ENCODE measurements at regions not wholly inside any gene's neighbourhood (a gene's known extent, or its start where the extent isn't known, plus 50 kb on each side); places are given as distances from the start of the nearest gene placed in this dataset.

- Histone ChIP-seq H3K9me2 (ENCODE audit: insufficient read depth, low read length) (no peaks in the 10 kb centered on the region), H3K27ac (ENCODE audit: low read length) (no peak overlapping the region), H4K20me1 (ENCODE audit: insufficient read depth) (no peaks in the 10 kb centered on the region), H3F3A (ENCODE audit: insufficient read depth, low read length, poor library complexity, severe bottlenecking) (no peaks in the 10 kb centered on the region), H3K79me2 (replicated peaks; ENCODE audit: insufficient read depth, low read length) (no peaks in the 10 kb centered on the region), H3K36me3 (ENCODE audit: insufficient read depth, low read length) (no peaks in the 10 kb centered on the region), H2AFZ (ENCODE audit: low read depth, low read length) (no peak overlapping the region), H3K4me3 (ENCODE audit: low read length) (no peak overlapping the region), H3K9me3 (ENCODE audit: low read length) (no peaks in the 10 kb centered on the region), H3K27me3 (ENCODE audit: insufficient read depth, low read depth, low read length) (no peaks in the 10 kb centered on the region), H3K4me2 (ENCODE audit: low read length) (no peak overlapping the region), H3K9ac (ENCODE audit: low read length) (no peak overlapping the region)
- TF ChIP-seq POLR2AphosphoS5 (IDR thresholded peaks at IDR 0.05) (no peak), REST (IDR thresholded peaks at IDR 0.05; ENCODE audit: borderline replicate concordance) (no peak), TAF1 (IDR thresholded peaks at IDR 0.05; ENCODE audit: low read depth) (no peak), SMC3 (conservative IDR thresholded peaks at IDR 0.05; ENCODE audit: poor library complexity) (no peak), MXI1 (conservative IDR thresholded peaks at IDR 0.05; ENCODE audit: poor library complexity, severe bottlenecking) (no peak), RAD21 (conservative IDR thresholded peaks at IDR 0.05) (no peak), EP300 (conservative IDR thresholded peaks at IDR 0.05; ENCODE audit: poor library complexity, severe bottlenecking) (no peak), EZH2 (IDR thresholded peaks at IDR 0.05; ENCODE audit: borderline replicate concordance, insufficient read depth, low read length, poor library complexity, severe bottlenecking) (no peak)
- TF ChIP-seq, protein P1, sequence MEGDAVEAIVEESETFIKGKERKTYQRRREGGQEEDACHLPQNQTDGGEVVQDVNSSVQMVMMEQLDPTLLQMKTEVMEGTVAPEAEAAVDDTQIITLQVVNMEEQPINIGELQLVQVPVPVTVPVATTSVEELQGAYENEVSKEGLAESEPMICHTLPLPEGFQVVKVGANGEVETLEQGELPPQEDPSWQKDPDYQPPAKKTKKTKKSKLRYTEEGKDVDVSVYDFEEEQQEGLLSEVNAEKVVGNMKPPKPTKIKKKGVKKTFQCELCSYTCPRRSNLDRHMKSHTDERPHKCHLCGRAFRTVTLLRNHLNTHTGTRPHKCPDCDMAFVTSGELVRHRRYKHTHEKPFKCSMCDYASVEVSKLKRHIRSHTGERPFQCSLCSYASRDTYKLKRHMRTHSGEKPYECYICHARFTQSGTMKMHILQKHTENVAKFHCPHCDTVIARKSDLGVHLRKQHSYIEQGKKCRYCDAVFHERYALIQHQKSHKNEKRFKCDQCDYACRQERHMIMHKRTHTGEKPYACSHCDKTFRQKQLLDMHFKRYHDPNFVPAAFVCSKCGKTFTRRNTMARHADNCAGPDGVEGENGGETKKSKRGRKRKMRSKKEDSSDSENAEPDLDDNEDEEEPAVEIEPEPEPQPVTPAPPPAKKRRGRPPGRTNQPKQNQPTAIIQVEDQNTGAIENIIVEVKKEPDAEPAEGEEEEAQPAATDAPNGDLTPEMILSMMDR (IDR thresholded peaks at IDR 0.05; ENCODE audit: poor library complexity, severe bottlenecking): no peak
These were observed 85.3 kb upstream of the SEC14L1 start for GRCh38 chr17:77055453-77055852.

- H4K20me1 ChIP-seq (ENCODE audit: insufficient read depth): no peaks in the 10 kb centered on the region
- no peaks in the 10 kb centered on the region for H3K36me3 ChIP-seq (ENCODE audit: insufficient read depth, low read length)
- H3K27me3 ChIP-seq (ENCODE audit: insufficient read depth, low read depth, low read length): no peaks in the 10 kb centered on the region
- no peak overlapping the region for H3K4me2 ChIP-seq (ENCODE audit: low read length)
- TF ChIP-seq REST (IDR thresholded peaks at IDR 0.05; ENCODE audit: borderline replicate concordance): no peak
- TF ChIP-seq, protein P1 (IDR thresholded peaks at IDR 0.05; ENCODE audit: poor library complexity, severe bottlenecking): no peak
- no peak for TF ChIP-seq POLR2AphosphoS5 (IDR thresholded peaks at IDR 0.05)
- TF ChIP-seq EZH2 (IDR thresholded peaks at IDR 0.05; ENCODE audit: borderline replicate concordance, insufficient read depth, low read length, poor library complexity, severe bottlenecking): no peak
- H3K27ac ChIP-seq (ENCODE audit: low read length): no peak overlapping the region
- H3K9ac ChIP-seq (ENCODE audit: low read length): no peak overlapping the region
- no peaks in the 10 kb centered on the region for H3F3A ChIP-seq (ENCODE audit: insufficient read depth, low read length, poor library complexity, severe bottlenecking)
- no peak overlapping the region for H3K4me3 ChIP-seq (ENCODE audit: low read length)
- H3K79me2 ChIP-seq (replicated peaks; ENCODE audit: insufficient read depth, low read length): no peaks in the 10 kb centered on the region
- no peaks in the 10 kb centered on the region for H3K9me3 ChIP-seq (ENCODE audit: low read length)
- H2AFZ ChIP-seq (ENCODE audit: low read depth, low read length): no peak overlapping the region
- H3K9me2 ChIP-seq (ENCODE audit: insufficient read depth, low read length): no peaks in the 10 kb centered on the region
These were observed 82.8 kb upstream of the SEC14L1 start for GRCh38 chr17:77058016-77058415.
